CD14-positive monocyte (primary cell): ENCODE measurements at regions not wholly inside any gene's neighbourhood (a gene's known extent, or its start where the extent isn't known, plus 50 kb on each side); places are given as distances from the start of the nearest gene placed in this dataset.

Experiments used
- DNase-seq, 3 donors: peaks; one replicate each; pipeline ENCODE4 v3.0.0-alpha.2; 2011 to 2022
- H2AFZ ChIP-seq: 2 replicates; pipeline ENCODE4 v1.6.0; 2012; ENCODE audit warnings: mild to moderate bottlenecking, low read depth, low read length, inconsistent platforms; ENCODE audit not compliant: insufficient read depth, poor library complexity, severe bottlenecking
- H3K27ac ChIP-seq, 2 donors: 1 replicate in 1 of 2; 2 replicates in 1 of 2; pipeline ENCODE4 v1.5.1; 2012 to 2013; ENCODE audit warnings: low read length in 2 of 2, control low read depth in 1 of 2, inconsistent platforms in 1 of 2, low read depth in 1 of 2, mild to moderate bottlenecking in 1 of 2
- H3K27me3 ChIP-seq, 2 donors: one replicate each; pipeline versions ENCODE4 v1.6.0 to v1.6.1; 2011 to 2013; ENCODE audit warnings: low read length in 2 of 2; ENCODE audit not compliant: control insufficient read depth in 2 of 2, insufficient read depth in 2 of 2
- H3K36me3 ChIP-seq, 2 donors: replicated peaks in 1 of 2; 1 replicate in 1 of 2; 2 replicates in 1 of 2; pipeline versions ENCODE4 v1.5.1 to v1.6.1; 2012 to 2013; ENCODE audit warnings: low read length in 2 of 2, control low read depth in 1 of 2, inconsistent platforms in 1 of 2, mild to moderate bottlenecking in 1 of 2; ENCODE audit not compliant: insufficient read depth in 2 of 2, control insufficient read depth in 1 of 2
- H3K4me1 ChIP-seq, 2 donors: 1 replicate in 1 of 2; 2 replicates in 1 of 2; pipeline versions ENCODE4 v1.5.1 to v1.6.1; 2012 to 2013; ENCODE audit warnings: low read length in 2 of 2, control low read depth in 1 of 2, inconsistent platforms in 1 of 2, mild to moderate bottlenecking in 1 of 2, moderate library complexity in 1 of 2; ENCODE audit not compliant: insufficient read depth in 2 of 2, control insufficient read depth in 1 of 2
- H3K4me2 ChIP-seq: replicated peaks from 2 replicates; pipeline ENCODE3; 2012; ENCODE audit warnings: low read length, moderate library complexity, mild to moderate bottlenecking; ENCODE audit not compliant: poor library complexity, severe bottlenecking; ENCODE audit errors: extremely low read depth
- H3K4me3 ChIP-seq, 3 experiments: fragments of 200-600 bp in 1 of 3; sonication (generic) in 1 of 3; replicated peaks in 1 of 3; 1 replicate in 2 of 3; 2 replicates in 1 of 3; pipeline ENCODE4 v1.5.1; 2011 to 2013; ENCODE audit warnings: low read length in 3 of 3, mild to moderate bottlenecking in 3 of 3, control low read depth in 2 of 3, low read depth in 2 of 3, inconsistent platforms in 1 of 3, moderate library complexity in 1 of 3
- H3K79me2 ChIP-seq: 2 replicates; pipeline ENCODE4 v1.6.0; 2012; ENCODE audit warnings: mild to moderate bottlenecking, control low read depth, inconsistent platforms, low read length, moderate library complexity; ENCODE audit not compliant: insufficient read depth
- H3K9ac ChIP-seq: 2 replicates; pipeline ENCODE4 v1.6.0; 2017; ENCODE audit warnings: low read length, mild to moderate bottlenecking; ENCODE audit not compliant: insufficient read depth, poor library complexity, severe bottlenecking
- H3K9me3 ChIP-seq, 2 donors: replicated peaks in 1 of 2; 1 replicate in 1 of 2; 2 replicates in 1 of 2; pipeline versions ENCODE4 v1.5.1 to v1.6.1; 2012 to 2013; ENCODE audit warnings: low read length in 2 of 2, control low read depth in 1 of 2; ENCODE audit not compliant: control insufficient read depth in 1 of 2, insufficient read depth in 1 of 2
- H4K20me1 ChIP-seq: 2 replicates; pipeline ENCODE4 v1.6.0; 2012; ENCODE audit warnings: mild to moderate bottlenecking, low read length, control low read depth, moderate library complexity; ENCODE audit not compliant: insufficient read depth
- H3K27ac Mint-ChIP-seq, 7 donors: one replicate each; pipeline ENCODE4 v1.8.0; 2020; ENCODE audit warnings: mild to moderate bottlenecking in 7 of 7, mixed read lengths in 7 of 7, moderate library complexity in 6 of 7, inconsistent platforms in 2 of 7
- H3K27me3 Mint-ChIP-seq, 3 donors: one replicate each; pipeline ENCODE4 v1.8.0; 2021 to 2022; ENCODE audit warnings: low read depth in 3 of 3, mild to moderate bottlenecking in 3 of 3, mixed read lengths in 3 of 3, moderate library complexity in 3 of 3, inconsistent platforms in 1 of 3
- H3K36me3 Mint-ChIP-seq, 2 donors: one replicate each; pipeline ENCODE4 v1.8.0; 2020; ENCODE audit warnings: mixed read lengths in 2 of 2, inconsistent platforms in 1 of 2, mild to moderate bottlenecking in 1 of 2
- H3K4me1 Mint-ChIP-seq: one replicate; pipeline ENCODE4 v1.8.0; 2020; ENCODE audit warnings: mild to moderate bottlenecking, mixed read lengths
- H3K4me3 Mint-ChIP-seq, 2 donors: one replicate each; pipeline ENCODE4 v1.8.0; 2020; ENCODE audit warnings: mild to moderate bottlenecking in 2 of 2, mixed read lengths in 2 of 2, moderate library complexity in 1 of 2
- H3K9me3 Mint-ChIP-seq, 7 donors: one replicate each; pipeline ENCODE4 v1.8.0; 2020 to 2022; ENCODE audit warnings: mixed read lengths in 7 of 7, mild to moderate bottlenecking in 6 of 7, moderate library complexity in 6 of 7, inconsistent platforms in 2 of 7
- CTCF ChIP-seq: fragments of 200-600 bp; IDR thresholded peaks from one replicate; pipeline ENCODE4 v1.8.0; 2022; ENCODE audit warnings: antibody characterized with exemption, mild to moderate bottlenecking
- WGBS: methylation state at CpG from one replicate; pipeline ENCODE4 v1.1.5; 2013; ENCODE audit warnings: missing lambda C conversion rate; ENCODE audit not compliant: insufficient coverage; 5-methylcytosine and 5-hydroxymethylcytosine counted together
- intact Hi-C, 2 donors: fragments of 100-400 bp; cut with micrococcal nuclease; formaldehyde crosslinking; loops; one replicate each; pipeline versions ENCODE4 v1.15.0 to v1.15.1; 2023

GRCh38 chr5:58145397-58145934 is 314.4 kb downstream of the PLK2 start:
- intact Hi-C loops: no loop called here
- H3K9ac ChIP-seq: no peak overlapping the region
- H3K27ac ChIP-seq: no peak overlapping the region
- H3K4me1 ChIP-seq: no peaks in the 10 kb centered on the region
- no peak overlapping the region for H3K4me2 ChIP-seq
- H3K4me3 ChIP-seq: no peak overlapping the region
- Mint-ChIP-seq H3K4me3 (no peak overlapping the region), H3K4me1 (no peaks in the 10 kb centered on the region), H3K9me3 (peaks cover 0 to 3% (median 0%) of the 10 kb centered on the region in 7 donors), H3K27me3 (no peaks in the 10 kb centered on the region), H3K36me3 (no peaks in the 10 kb centered on the region), H3K27ac (no peak overlapping the region)
- no peak overlapping the region for H2AFZ ChIP-seq
- no peaks in the 10 kb centered on the region for H3K36me3 ChIP-seq
- H4K20me1 ChIP-seq: no peaks in the 10 kb centered on the region
- no peaks in the 10 kb centered on the region for H3K9me3 ChIP-seq
- 100% methylated on average over 2 of the region's 11 CpGs for WGBS
- H3K79me2 ChIP-seq: no peaks in the 10 kb centered on the region
- H3K27me3 ChIP-seq: no peaks in the 10 kb centered on the region
- no peak for DNase-seq
- no peak for TF ChIP-seq CTCF

GRCh38 chr5:58143727-58144126 is 316.2 kb downstream of the PLK2 start:
- H3K27ac Mint-ChIP-seq: no peak overlapping the region
- no peak overlapping the region for H3K4me2 ChIP-seq
- no peak overlapping the region for H3K9ac ChIP-seq
- H3K27me3 ChIP-seq: no peaks in the 10 kb centered on the region
- H4K20me1 ChIP-seq: no peaks in the 10 kb centered on the region
- no peaks in the 10 kb centered on the region for H3K36me3 Mint-ChIP-seq
- H3K4me3 Mint-ChIP-seq: no peak overlapping the region
- H3K27ac ChIP-seq: no peak overlapping the region
- H3K27me3 Mint-ChIP-seq: no peaks in the 10 kb centered on the region
- H3K4me1 Mint-ChIP-seq: no peaks in the 10 kb centered on the region
- 75% methylated on average over 1 of the region's 2 CpGs for whole genome bisulfite sequencing
- no peaks in the 10 kb centered on the region for H3K9me3 ChIP-seq
- no peak for DNase-seq
- H3K9me3 Mint-ChIP-seq: no peaks in the 10 kb centered on the region
- no peak overlapping the region for H2AFZ ChIP-seq
- H3K4me3 ChIP-seq: no peak overlapping the region
- H3K4me1 ChIP-seq: no peaks in the 10 kb centered on the region
- intact Hi-C loops: no loop called here
- TF ChIP-seq CTCF: no peak
- no peaks in the 10 kb centered on the region for H3K36me3 ChIP-seq
- H3K79me2 ChIP-seq: no peaks in the 10 kb centered on the region
